Stomach (tissue), 4 donors: ENCODE measurements at regions not wholly inside any gene's neighbourhood (a gene's known extent, or its start where the extent isn't known, plus 50 kb on each side); places are given as distances from the start of the nearest gene placed in this dataset.

Source experiments
- POLR2AphosphoS5 ChIP-seq, 3 donors: sonication (generic); formaldehyde crosslinking; IDR thresholded peaks; one replicate each; pipeline ENCODE4 v1.6.1; 2016; ENCODE audit warnings: antibody characterized with exemption in 3 of 3
- TF ChIP-seq, protein P1 (sequence below), 7 experiments: fragments of 450-650 bp in 4 of 7; fragments of 200-600 bp in 3 of 7; sonication (generic) in 3 of 7; IDR thresholded peaks; one replicate each; pipeline ENCODE4 v1.5.1; 2016 to 2019; ENCODE audit warnings: antibody characterized with exemption in 7 of 7, control low read depth in 2 of 7, mild to moderate bottlenecking in 1 of 7

DNA sequence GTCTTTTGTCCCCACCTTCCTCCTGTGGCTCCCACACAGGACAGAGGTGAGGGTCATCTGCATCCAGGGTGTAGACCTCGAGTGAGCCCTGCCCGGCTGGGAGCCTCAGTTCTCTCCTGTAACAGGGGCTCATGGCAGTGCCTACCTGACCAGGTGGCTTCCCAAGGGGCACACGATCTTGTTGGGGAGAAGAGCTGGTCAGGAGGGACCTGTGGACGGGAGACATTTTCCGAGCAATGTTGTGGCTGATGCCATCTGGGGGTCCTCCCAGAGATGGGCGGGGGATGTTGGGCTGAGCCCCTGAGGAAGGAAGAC, 51.9 kb downstream of the CEBPB start:
- TF ChIP-seq, protein P1, sequence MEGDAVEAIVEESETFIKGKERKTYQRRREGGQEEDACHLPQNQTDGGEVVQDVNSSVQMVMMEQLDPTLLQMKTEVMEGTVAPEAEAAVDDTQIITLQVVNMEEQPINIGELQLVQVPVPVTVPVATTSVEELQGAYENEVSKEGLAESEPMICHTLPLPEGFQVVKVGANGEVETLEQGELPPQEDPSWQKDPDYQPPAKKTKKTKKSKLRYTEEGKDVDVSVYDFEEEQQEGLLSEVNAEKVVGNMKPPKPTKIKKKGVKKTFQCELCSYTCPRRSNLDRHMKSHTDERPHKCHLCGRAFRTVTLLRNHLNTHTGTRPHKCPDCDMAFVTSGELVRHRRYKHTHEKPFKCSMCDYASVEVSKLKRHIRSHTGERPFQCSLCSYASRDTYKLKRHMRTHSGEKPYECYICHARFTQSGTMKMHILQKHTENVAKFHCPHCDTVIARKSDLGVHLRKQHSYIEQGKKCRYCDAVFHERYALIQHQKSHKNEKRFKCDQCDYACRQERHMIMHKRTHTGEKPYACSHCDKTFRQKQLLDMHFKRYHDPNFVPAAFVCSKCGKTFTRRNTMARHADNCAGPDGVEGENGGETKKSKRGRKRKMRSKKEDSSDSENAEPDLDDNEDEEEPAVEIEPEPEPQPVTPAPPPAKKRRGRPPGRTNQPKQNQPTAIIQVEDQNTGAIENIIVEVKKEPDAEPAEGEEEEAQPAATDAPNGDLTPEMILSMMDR (IDR thresholded peaks at IDR 0.05), result no peak
- TF ChIP-seq POLR2AphosphoS5 (IDR thresholded peaks at IDR 0.05), result no peak
